ENCODE measurements at regions not wholly inside any gene's neighbourhood (a gene's known extent, or its start where the extent isn't known, plus 50 kb on each side); places are given as distances from the start of the nearest gene placed in this dataset.

- no peak for TF ChIP-seq ZBTB7A (IDR thresholded peaks at IDR 0.05; ENCODE audit: low read depth)
- no peak for TF ChIP-seq TEAD4 (IDR thresholded peaks at IDR 0.05)
- TF ChIP-seq NFIC (IDR thresholded peaks at IDR 0.05): no peak
- TF ChIP-seq RAD21 (IDR thresholded peaks at IDR 0.05; ENCODE audit: low read depth): no peak
- TF ChIP-seq TCF12 (IDR thresholded peaks at IDR 0.05; ENCODE audit: low read depth): no peak
- no peak for TF ChIP-seq FOXM1 (IDR thresholded peaks at IDR 0.05; ENCODE audit: borderline replicate concordance, low read depth)
Observed at GRCh38 chr12:24630446-24630845, 318.5 kb downstream of the BCAT1 start.

- TF ChIP-seq USF1 (IDR thresholded peaks at IDR 0.05) (no peak), CEBPB (IDR thresholded peaks at IDR 0.05) (no peak), CREB1 (IDR thresholded peaks at IDR 0.05; ENCODE audit: low read depth) (no peak), TAF1 (IDR thresholded peaks at IDR 0.05; ENCODE audit: low read depth) (no peak), TEAD4 (IDR thresholded peaks at IDR 0.05) (no peak), RAD21 (IDR thresholded peaks at IDR 0.05; ENCODE audit: low read depth) (no peak), EGR1 (IDR thresholded peaks at IDR 0.05) (no peak), NFIC (IDR thresholded peaks at IDR 0.05) (no peak), YY1 (IDR thresholded peaks at IDR 0.05; ENCODE audit: low read depth) (no peak), REST (IDR thresholded peaks at IDR 0.05; ENCODE audit: low read depth) (no peak), EP300 (IDR thresholded peaks at IDR 0.05; ENCODE audit: borderline replicate concordance) (no peak), MAX (IDR thresholded peaks at IDR 0.05) (no peak), TCF12 (IDR thresholded peaks at IDR 0.05; ENCODE audit: low read depth) (no peak), FOXM1 (IDR thresholded peaks at IDR 0.05; ENCODE audit: borderline replicate concordance, low read depth) (no peak)
Observed at GRCh38 chr12:24625103-24625502, 323.8 kb downstream of the BCAT1 start.

GRCh38 chr12:24617471-24617870 lies 331.4 kb downstream of the BCAT1 start:
- TF ChIP-seq USF1 (IDR thresholded peaks at IDR 0.05): no peak
- no peak for TF ChIP-seq EP300 (IDR thresholded peaks at IDR 0.05; ENCODE audit: borderline replicate concordance)
- TF ChIP-seq FOXM1 (IDR thresholded peaks at IDR 0.05; ENCODE audit: borderline replicate concordance, low read depth): no peak
- no peak for TF ChIP-seq RAD21 (IDR thresholded peaks at IDR 0.05; ENCODE audit: low read depth)
- TF ChIP-seq ZBTB7A (IDR thresholded peaks at IDR 0.05; ENCODE audit: low read depth): no peak
- no peak for TF ChIP-seq TAF1 (IDR thresholded peaks at IDR 0.05; ENCODE audit: low read depth)
- no peak for TF ChIP-seq YY1 (IDR thresholded peaks at IDR 0.05; ENCODE audit: low read depth)
- TF ChIP-seq MAX (IDR thresholded peaks at IDR 0.05): no peak
- TF ChIP-seq CREB1 (IDR thresholded peaks at IDR 0.05; ENCODE audit: low read depth): no peak
- TF ChIP-seq NFIC (IDR thresholded peaks at IDR 0.05): no peak
- no peak for TF ChIP-seq TEAD4 (IDR thresholded peaks at IDR 0.05)
- no peak for TF ChIP-seq REST (IDR thresholded peaks at IDR 0.05; ENCODE audit: low read depth)
- no peak for TF ChIP-seq CEBPB (IDR thresholded peaks at IDR 0.05)
- no peak for TF ChIP-seq TCF12 (IDR thresholded peaks at IDR 0.05; ENCODE audit: low read depth)
- TF ChIP-seq EGR1 (IDR thresholded peaks at IDR 0.05): no peak

- TF ChIP-seq TCF12 (IDR thresholded peaks at IDR 0.05; ENCODE audit: low read depth) (no peak), USF1 (IDR thresholded peaks at IDR 0.05) (no peak), TEAD4 (IDR thresholded peaks at IDR 0.05) (no peak), YY1 (IDR thresholded peaks at IDR 0.05; ENCODE audit: low read depth) (no peak), NFIC (IDR thresholded peaks at IDR 0.05) (no peak), TAF1 (IDR thresholded peaks at IDR 0.05; ENCODE audit: low read depth) (no peak), CEBPB (IDR thresholded peaks at IDR 0.05) (no peak), FOXM1 (IDR thresholded peaks at IDR 0.05; ENCODE audit: borderline replicate concordance, low read depth) (no peak), ZBTB7A (IDR thresholded peaks at IDR 0.05; ENCODE audit: low read depth) (no peak), EP300 (IDR thresholded peaks at IDR 0.05; ENCODE audit: borderline replicate concordance) (no peak)
Observed at GRCh38 chr12:24615967-24616411, 332.9 kb downstream of the BCAT1 start.

- TF ChIP-seq TCF12 (IDR thresholded peaks at IDR 0.05; ENCODE audit: low read depth): no peak
- no peak for TF ChIP-seq YY1 (IDR thresholded peaks at IDR 0.05; ENCODE audit: low read depth)
- no peak for TF ChIP-seq RAD21 (IDR thresholded peaks at IDR 0.05; ENCODE audit: low read depth)
- TF ChIP-seq FOXM1 (IDR thresholded peaks at IDR 0.05; ENCODE audit: borderline replicate concordance, low read depth): no peak
- no peak for TF ChIP-seq ZBTB7A (IDR thresholded peaks at IDR 0.05; ENCODE audit: low read depth)
- no peak for TF ChIP-seq CREB1 (IDR thresholded peaks at IDR 0.05; ENCODE audit: low read depth)
- TF ChIP-seq TAF1 (IDR thresholded peaks at IDR 0.05; ENCODE audit: low read depth): no peak
- no peak for TF ChIP-seq TEAD4 (IDR thresholded peaks at IDR 0.05)
Observed at GRCh38 chr12:24608637-24609285, 340.1 kb downstream of the BCAT1 start.

Data from Ishikawa (cell line).